ENCODE measurements at regions not wholly inside any gene's neighbourhood (a gene's known extent, or its start where the extent isn't known, plus 50 kb on each side); places are given as distances from the start of the nearest gene placed in this dataset.
"Not testable (repeated sequence)": the region's sequence is repeated elsewhere in the genome, so short reads cannot be mapped to it uniquely, and the experiment has no call there.

DNA sequence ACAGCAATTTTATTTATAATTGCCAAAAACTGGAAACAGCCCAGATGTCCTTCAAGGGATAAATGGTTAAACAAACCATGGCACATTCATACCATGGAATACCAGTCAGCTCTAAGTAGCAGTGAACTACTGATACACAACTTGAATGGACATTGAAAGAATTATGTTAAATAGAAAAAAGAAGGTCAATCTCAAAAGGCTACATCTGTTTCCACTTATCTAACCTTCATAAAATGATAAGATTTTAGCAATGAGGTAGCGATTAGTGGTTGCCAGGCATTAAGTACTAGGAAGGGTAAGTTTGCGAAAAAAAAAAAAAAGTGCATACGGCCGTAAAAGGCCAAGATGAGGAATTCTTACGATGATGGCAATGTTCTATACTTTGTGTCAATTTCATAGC is 738.7 kb upstream of the ANO3 start:
- no peak for DNase-seq (ENCODE audit: low spot score)
- intact Hi-C loops (cut with DNase I) = no loop called here

- DNase-seq (ENCODE audit: low spot score) = no peak
- intact Hi-C loops (cut with DNase I) = no loop called here
These were observed 735.2 kb upstream of the ANO3 start for GRCh38 chr11:25596701-25597100.

DNA sequence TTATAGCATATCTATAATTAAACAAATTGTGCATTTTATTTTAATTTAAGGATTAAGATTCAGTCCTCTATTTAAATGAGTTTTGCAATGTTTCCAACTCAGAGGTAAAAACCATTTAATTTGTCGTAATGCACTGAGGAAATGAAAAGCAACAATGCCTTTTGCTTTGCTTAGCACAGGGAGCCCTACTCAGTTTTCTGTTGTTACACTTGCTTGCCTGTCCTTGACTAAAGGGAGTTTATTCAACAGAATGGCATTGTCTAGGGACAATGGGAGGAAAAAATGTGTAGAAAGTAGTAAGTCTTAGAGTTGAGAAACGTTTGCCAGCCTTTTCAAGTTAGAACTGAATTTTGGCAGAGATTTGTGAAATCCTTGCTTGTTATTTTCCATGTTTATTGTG is 734.2 kb upstream of the ANO3 start:
- DNase-seq (ENCODE audit: low spot score) = no peak
- intact Hi-C loops (cut with DNase I) = no loop called here

DNA sequence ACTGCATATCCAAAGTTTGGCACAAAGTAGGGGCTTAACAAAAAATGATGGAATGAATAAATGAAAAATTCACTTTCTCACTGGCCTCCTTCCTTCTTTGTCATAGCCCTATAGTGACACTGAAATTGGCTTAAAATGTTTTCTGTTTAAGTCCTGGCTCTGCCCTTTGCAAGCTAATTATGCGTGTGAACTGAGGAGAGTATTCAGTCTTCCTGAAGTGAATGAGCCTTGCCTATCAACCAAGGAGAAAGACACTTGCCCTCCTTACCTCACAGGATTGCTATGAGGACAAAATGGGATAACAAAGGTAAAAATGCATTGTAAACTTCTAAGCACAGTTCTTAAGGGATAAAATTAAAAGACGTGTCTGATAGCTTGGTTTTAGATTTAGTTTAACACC is 729.8 kb upstream of the ANO3 start:
- intact Hi-C loops (cut with DNase I) = no loop called here
- DNase-seq (ENCODE audit: low spot score) = no peak

GRCh38 chr11:25602959-25603358 is 729.0 kb upstream of the ANO3 start:
- no peak for DNase-seq (ENCODE audit: low spot score)
- intact Hi-C loops (cut with DNase I) = no loop called here

- intact Hi-C loops (cut with DNase I) = no loop called here
- no peak for DNase-seq (ENCODE audit: low spot score)
These were observed 719.1 kb upstream of the ANO3 start for GRCh38 chr11:25612806-25613205.

DNA sequence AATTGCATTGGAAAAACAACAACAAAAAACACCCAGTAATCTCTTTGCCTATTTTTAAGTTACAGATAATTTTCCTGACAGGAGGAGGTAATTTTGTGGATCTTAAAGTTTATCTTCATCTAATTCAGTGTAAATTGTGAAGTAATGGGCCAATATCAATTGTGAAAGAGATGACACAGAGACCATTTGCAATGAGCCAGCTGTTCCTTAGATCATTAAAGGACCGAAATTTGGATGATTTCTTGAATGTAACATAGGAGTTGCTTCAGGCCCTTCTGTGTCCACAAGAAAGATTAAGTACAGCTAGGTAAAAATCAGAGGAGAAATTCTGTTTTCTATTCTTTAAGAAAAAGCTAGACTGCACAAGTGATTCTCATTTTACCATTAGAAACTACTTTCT is 718.5 kb upstream of the ANO3 start:
- DNase-seq (ENCODE audit: low spot score) = no peak
- intact Hi-C loops (cut with DNase I) = no loop called here

DNA sequence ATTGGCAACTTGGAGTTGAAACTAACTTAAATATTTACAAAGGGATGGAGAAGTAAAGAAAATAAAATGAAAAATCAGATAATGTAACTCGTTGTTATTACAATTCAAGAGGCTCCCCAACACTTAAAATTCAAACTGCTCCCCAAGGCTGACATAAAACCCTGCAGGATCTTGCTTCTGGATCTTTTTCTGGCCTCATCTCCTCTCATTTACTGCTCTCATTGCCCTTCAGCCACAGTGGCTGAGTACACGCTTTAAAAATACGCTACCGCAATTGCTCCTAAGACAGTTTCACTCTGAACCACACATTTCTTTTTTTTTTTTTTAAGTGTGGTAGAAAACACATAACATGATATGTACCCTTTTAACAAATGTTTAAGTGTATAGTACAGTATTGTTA is 718.1 kb upstream of the ANO3 start:
- no peak for DNase-seq (ENCODE audit: low spot score)
- intact Hi-C loops (cut with DNase I) = no loop called here

- DNase-seq (ENCODE audit: low spot score) = no peak
- intact Hi-C loops (cut with DNase I) = no loop called here
These were observed 716.9 kb upstream of the ANO3 start for GRCh38 chr11:25615069-25615468.

DNA sequence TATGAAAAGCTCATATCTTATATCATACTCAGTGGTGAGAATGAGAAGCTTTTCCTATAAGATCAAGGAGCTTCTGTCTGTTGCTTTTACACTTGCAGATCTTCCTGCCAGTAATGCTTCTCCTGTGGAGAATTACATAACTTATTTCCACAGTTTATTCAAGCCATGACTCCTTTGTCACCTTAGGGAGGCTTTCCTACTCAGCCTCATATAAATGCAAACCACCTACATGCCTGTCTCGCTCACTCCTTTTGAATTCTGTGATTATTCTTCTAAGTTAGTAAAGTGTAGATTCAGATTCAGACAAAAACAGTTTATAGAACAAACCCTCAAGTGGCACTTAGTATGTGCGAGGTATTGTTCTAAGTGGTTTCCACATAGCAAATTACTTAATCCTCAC is 716.1 kb upstream of the ANO3 start:
- intact Hi-C loops (cut with DNase I) = no loop called here
- no peak for DNase-seq (ENCODE audit: low spot score)

- no peak for DNase-seq (ENCODE audit: low spot score)
- intact Hi-C loops (cut with DNase I) = no loop called here
These were observed 706.8 kb upstream of the ANO3 start for GRCh38 chr11:25625094-25625493.

DNA sequence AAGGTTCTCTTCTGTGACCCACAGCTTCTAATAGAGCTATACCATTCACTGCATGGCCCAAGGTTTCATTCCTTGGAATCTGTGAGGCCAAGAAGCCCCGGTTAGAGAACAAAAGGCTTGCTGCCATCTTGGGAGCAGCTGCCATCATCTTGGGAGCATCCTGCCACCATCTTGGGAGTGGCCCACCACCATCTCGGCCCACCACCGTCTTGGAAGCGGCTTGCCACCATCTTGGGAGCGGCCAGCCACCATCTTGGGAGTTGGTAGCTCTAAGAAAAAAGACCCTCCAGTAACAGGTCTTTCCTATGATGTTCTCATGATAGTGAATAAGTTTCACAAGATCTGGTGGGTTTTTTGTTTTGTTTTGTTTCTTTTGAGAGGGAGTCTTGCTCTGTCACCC is 703.9 kb upstream of the ANO3 start:
- intact Hi-C loops (cut with DNase I) = no loop called here
- no peak for DNase-seq (ENCODE audit: low spot score)

DNA sequence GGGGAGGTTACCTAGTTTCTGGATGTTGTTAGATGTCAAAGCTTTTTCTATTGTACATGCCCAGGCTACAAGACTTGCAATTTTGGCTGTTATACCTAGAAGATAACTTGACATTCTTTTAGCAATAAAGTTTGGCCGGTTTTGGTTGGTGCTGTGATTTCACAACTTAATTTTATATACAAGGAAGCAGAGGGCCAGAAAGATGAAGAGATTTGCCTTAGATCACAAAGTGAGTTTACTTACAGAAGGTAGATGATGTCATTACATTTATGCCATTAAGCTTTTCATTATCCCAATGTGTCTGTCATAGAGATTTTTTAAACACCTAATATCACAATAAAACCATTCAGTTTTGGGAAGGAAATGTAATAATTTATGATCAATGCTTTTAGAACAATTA is 698.7 kb upstream of the ANO3 start:
- DNase-seq (ENCODE audit: low spot score) = no peak
- intact Hi-C loops (cut with DNase I) = no loop called here

GRCh38 chr11:25649220-25649619 is 682.7 kb upstream of the ANO3 start:
- DNase-seq (ENCODE audit: low spot score); intact Hi-C loops (cut with DNase I): not testable (repeated sequence)

- intact Hi-C loops (cut with DNase I) = no loop called here
- DNase-seq (ENCODE audit: low spot score) = no peak
These were observed 681.6 kb upstream of the ANO3 start for GRCh38 chr11:25650319-25650718.

DNA sequence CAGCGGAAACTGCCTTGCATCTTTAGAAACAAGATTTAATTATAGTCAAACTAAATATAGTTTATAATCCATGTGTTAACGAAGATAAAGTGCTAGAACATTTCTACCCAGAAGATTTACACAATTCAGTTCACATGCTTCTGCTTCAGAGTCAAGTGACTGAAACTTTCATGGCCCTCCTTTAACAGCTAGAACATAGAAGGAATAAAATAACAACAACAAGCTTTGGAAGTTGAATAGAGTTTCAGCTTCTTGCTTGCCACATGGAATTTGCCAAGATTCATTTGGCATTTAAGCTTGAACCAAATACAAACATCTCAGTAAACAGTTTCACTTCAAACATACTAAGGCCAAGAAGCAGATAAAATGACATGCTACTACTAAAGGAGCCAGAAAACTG is 676.3 kb upstream of the ANO3 start:
- DNase-seq (ENCODE audit: low spot score) = no peak
- intact Hi-C loops (cut with DNase I) = no loop called here

DNA sequence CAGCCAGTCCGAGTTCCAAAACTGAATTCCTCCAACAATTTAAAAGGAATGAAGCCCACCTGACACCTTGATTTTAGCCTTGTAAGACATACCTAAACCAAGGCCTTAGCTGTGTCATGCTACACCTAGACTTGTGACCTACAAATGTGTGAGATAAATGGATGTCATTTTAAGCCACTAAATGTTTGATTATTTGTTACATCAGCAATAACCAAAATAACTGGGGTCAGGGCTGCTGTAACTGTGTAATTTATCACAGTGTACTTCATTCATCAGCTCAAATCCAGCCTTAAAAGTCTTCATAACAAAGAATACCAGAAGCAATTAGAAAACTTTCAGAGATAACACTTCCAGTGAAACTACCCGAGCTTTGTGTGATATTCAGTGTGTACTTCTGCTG is 673.0 kb upstream of the ANO3 start:
- intact Hi-C loops (cut with DNase I) = no loop called here
- no peak for DNase-seq (ENCODE audit: low spot score)

DNA sequence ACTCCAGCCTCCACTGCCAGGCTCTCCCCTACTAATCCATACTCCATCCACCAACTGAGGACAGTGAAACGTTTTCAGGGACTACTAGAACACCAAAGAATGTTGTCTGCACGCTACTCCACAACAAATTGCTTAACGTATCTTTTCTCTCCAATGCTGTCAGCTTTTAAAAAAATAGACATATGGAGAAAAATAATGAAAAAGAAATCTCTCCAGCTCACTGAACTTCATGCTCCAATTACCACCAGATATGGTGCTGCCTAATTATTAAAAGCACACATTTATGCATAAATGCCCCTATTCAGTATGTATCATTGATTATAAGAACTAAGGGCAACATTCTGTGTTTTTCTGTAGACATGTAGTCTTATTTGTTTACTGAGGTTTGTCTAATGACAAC is 672.2 kb upstream of the ANO3 start:
- intact Hi-C loops (cut with DNase I) = no loop called here
- no peak for DNase-seq (ENCODE audit: low spot score)

DNA sequence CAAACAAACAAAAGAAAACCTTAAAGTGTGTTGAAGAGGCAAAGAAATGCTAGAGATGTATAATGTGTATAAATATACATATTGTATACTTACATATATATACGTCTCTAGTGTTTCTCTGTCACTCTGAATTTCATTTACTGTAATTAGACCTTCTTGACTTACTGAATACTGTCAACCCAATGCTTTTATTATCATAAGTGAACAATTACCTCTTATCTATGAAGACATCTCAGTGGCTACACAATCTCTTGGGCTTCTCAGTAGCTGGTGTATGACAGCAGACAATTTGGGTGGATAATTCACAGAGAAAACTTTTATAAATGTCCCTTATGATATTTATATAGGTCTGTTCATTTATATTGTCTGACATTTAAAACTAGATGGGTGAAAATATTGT is 664.1 kb upstream of the ANO3 start:
- DNase-seq (ENCODE audit: low spot score) = no peak
- intact Hi-C loops (cut with DNase I) = no loop called here

DNA sequence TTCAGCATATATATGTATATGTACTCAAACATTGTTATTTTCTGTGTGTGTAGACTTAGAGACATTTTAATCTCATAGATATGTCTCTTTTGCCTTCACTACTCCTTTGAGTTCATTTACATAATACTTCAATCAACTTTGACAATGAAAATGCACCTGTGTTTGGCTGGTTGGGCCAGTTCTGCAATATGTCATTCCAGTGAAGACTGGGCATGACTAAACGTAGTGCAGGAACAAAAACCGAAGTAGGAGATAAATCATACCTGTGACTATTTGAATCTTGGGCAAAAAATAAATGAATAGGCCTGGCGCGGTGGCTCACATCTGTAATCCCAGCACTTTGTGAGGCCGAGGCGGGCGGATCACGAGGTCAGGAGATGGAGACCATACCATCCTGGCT is 640.0 kb upstream of the ANO3 start:
- intact Hi-C loops (cut with DNase I) = no loop called here
- DNase-seq (ENCODE audit: low spot score) = no peak

DNA sequence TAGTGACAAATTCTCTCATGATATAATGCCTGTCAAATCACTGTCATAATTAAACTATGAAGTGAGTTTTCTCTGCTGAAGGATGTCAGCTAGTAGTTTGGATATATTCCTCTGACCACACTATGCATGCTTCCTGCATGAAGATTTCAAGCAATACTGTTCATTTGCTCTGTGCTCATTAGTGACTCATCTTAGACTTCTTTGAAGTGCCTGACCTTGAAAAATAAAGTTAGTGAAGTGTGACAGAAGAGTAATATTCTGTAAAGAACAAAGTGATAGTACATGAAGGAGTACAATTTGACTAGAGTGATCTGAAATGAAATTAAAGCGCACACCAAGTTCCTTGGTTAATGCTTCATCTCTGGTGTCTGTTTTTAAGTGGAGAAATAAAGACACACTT is 629.5 kb upstream of the ANO3 start:
- no peak for DNase-seq (ENCODE audit: low spot score)
- intact Hi-C loops (cut with DNase I) = no loop called here

DNA sequence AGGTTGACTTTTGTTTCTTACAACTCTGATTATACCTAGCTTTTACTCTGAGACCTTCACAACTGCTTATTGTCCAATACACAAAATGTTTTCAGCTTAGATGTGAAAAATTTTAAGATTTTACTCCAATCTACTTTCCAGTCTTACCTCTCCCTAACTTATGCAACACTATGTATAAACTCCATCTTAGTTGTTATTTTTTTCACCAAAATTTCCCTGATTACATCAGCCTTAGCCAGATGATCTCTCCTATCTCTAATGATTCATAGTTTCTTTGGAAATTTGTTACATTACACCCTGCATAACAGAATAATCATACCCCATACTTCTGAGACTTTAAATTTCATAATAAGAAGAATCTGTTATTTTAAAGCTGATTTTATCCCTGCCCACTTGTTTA is 621.0 kb upstream of the ANO3 start:
- intact Hi-C loops (cut with DNase I) = no loop called here
- no peak for DNase-seq (ENCODE audit: low spot score)

GRCh38 chr11:25727944-25728343 is 604.0 kb upstream of the ANO3 start:
- intact Hi-C loops (cut with DNase I) = no loop called here
- DNase-seq (ENCODE audit: low spot score) = no peak

Data from cardiac septum (tissue), 1 donor.